Kidney (tissue), 13 donors: ENCODE measurements at regions not wholly inside any gene's neighbourhood (a gene's known extent, or its start where the extent isn't known, plus 50 kb on each side); places are given as distances from the start of the nearest gene placed in this dataset.

Experiments used
- DNase-seq, 5 donors: peaks; one replicate each; pipeline ENCODE4 v3.0.0-alpha.2; 2013 to 2020
- FAIRE-seq: peaks from 2 replicates; lab custom pipeline; 2012; peaks lifted over from hg19 to GRCh38; lab: Jason Lieb, UNC
- H3K27ac ChIP-seq, 2 donors: one replicate each; pipeline ENCODE4 v1.7.0; 2013; ENCODE audit warnings: low read depth in 2 of 2, low read length in 2 of 2, inconsistent platforms in 1 of 2
- H3K27me3 ChIP-seq: one replicate; pipeline ENCODE4 v1.7.1; 2013; ENCODE audit warnings: low read length, inconsistent platforms; ENCODE audit not compliant: control insufficient read depth, insufficient read depth
- H3K36me3 ChIP-seq, 3 donors: one replicate each; pipeline versions ENCODE4 v1.7.0 to v1.7.1; 2013; ENCODE audit warnings: low read length in 3 of 3, control low read depth in 1 of 3, inconsistent platforms in 1 of 3; ENCODE audit not compliant: insufficient read depth in 3 of 3, control insufficient read depth in 2 of 3
- H3K4me1 ChIP-seq, 3 donors: one replicate each; pipeline versions ENCODE4 v1.7.0 to v1.7.1; 2013; ENCODE audit warnings: low read length in 3 of 3, inconsistent platforms in 1 of 3, low read depth in 1 of 3; ENCODE audit not compliant: control insufficient read depth in 2 of 3, insufficient read depth in 2 of 3
- H3K4me3 ChIP-seq, 3 donors: one replicate each; pipeline versions ENCODE4 v1.7.0 to v1.8.1; 2013; ENCODE audit warnings: low read length in 3 of 3, control low read depth in 1 of 3, inconsistent platforms in 1 of 3
- H3K9ac ChIP-seq, 3 donors: one replicate each; pipeline versions ENCODE4 v1.7.0 to v1.7.1; 2013; ENCODE audit warnings: low read length in 3 of 3, control low read depth in 1 of 3, inconsistent platforms in 1 of 3
- H3K9me3 ChIP-seq, 3 donors: one replicate each; pipeline versions ENCODE4 v1.7.0 to v1.7.1; 2013; ENCODE audit warnings: low read length in 3 of 3, control low read depth in 1 of 3, inconsistent platforms in 1 of 3; ENCODE audit not compliant: control insufficient read depth in 2 of 3, insufficient read depth in 1 of 3
- CTCF ChIP-seq: IDR thresholded peaks from 3 replicates; pipeline ENCODE4 v1.5.1; 2012; ENCODE audit warnings: mild to moderate bottlenecking, moderate library complexity, borderline replicate concordance; ENCODE audit not compliant: insufficient read depth; ENCODE audit errors: extremely low read depth
- intact Hi-C: fragments of 100-400 bp; cut with DNase I; formaldehyde crosslinking; loops from one replicate; pipeline ENCODE4 v1.11.1; 2022
- donor health status: control.
- donor health status: control.
- donor health status: control.
- donor health status: control.
- donor health status: control.
- donor health status: DM: yes; HTN: yes; CAD: no.
- donor health status: Normal renal cell carcinoma (clear cell type).

- no peak overlapping the region for H3K27ac ChIP-seq
- no peak for FAIRE-seq
- no peak for DNase-seq
- H3K4me1 ChIP-seq = no peaks in the 10 kb centered on the region
- no peak for TF ChIP-seq CTCF
- no peak overlapping the region for H3K4me3 ChIP-seq
- intact Hi-C loops = no loop called here
- no peaks in the 10 kb centered on the region for H3K9me3 ChIP-seq
- H3K9ac ChIP-seq = no peak overlapping the region
- no peaks in the 10 kb centered on the region for H3K36me3 ChIP-seq
- no peaks in the 10 kb centered on the region for H3K27me3 ChIP-seq
Observed at GRCh38 chr1:113333056-113333455, 57.3 kb upstream of the MAGI3 start.

- no peak for FAIRE-seq
- Histone ChIP-seq H3K4me3 (no peak overlapping the region), H3K9ac (no peak overlapping the region), H3K27ac (no peak overlapping the region), H3K9me3 (peaks cover 0 to 3% (median 0%) of the 10 kb centered on the region in 3 donors), H3K36me3 (no peaks in the 10 kb centered on the region), H3K27me3 (no peaks in the 10 kb centered on the region), H3K4me1 (no peaks in the 10 kb centered on the region)
- DNase-seq = no peak
- TF ChIP-seq CTCF = no peak
- intact Hi-C loops = no loop called here
Observed at GRCh38 chr1:113340038-113340437, 50.3 kb upstream of the MAGI3 start.
